Testis (tissue), 2 donors: ENCODE measurements at regions not wholly inside any gene's neighbourhood (a gene's known extent, or its start where the extent isn't known, plus 50 kb on each side); places are given as distances from the start of the nearest gene placed in this dataset.

ENCODE experiments used
- DNase-seq: peaks from one replicate; pipeline ENCODE4 v3.0.0-alpha.2; 2019
- H3K27ac ChIP-seq, 2 donors: fragments of 200-600 bp; sonication (generic); one replicate each; pipeline ENCODE4 v1.5.1; 2019
- H3K27me3 ChIP-seq: fragments of 200-600 bp; sonication (generic); one replicate; pipeline ENCODE4 v1.5.1; 2019
- H3K36me3 ChIP-seq: fragments of 200-600 bp; sonication (generic); one replicate; pipeline ENCODE4 v1.5.1; 2017; ENCODE audit warnings: low read depth; ENCODE audit errors: missing control alignments
- H3K4me1 ChIP-seq: fragments of 200-600 bp; sonication (generic); one replicate; pipeline ENCODE4 v1.5.1; 2019
- H3K4me3 ChIP-seq, 2 donors: fragments of 200-600 bp; sonication (generic); one replicate each; pipeline ENCODE4 v1.5.1; 2017 to 2019
- H3K9me3 ChIP-seq: fragments of 200-600 bp; sonication (generic); one replicate; pipeline ENCODE4 v1.5.1; 2017
- CTCF ChIP-seq, 3 experiments: fragments of 450-650 bp in 2 of 3; fragments of 200-600 bp in 1 of 3; sonication (generic) in 1 of 3; IDR thresholded peaks; one replicate each; pipeline ENCODE4 v1.5.1; 2016 to 2019; ENCODE audit warnings: antibody characterized with exemption in 3 of 3, mild to moderate bottlenecking in 2 of 3, moderate library complexity in 1 of 3
- POLR2A ChIP-seq: fragments of 450-650 bp; IDR thresholded peaks from one replicate; pipeline ENCODE4 v1.6.1; 2017; ENCODE audit warnings: antibody characterized with exemption, mild to moderate bottlenecking, moderate library complexity
- WGBS, 2 donors: methylation state at CpG; one replicate each; pipeline ENCODE4 v1.1.5; 2018; 5-methylcytosine and 5-hydroxymethylcytosine counted together
- intact Hi-C: fragments of 100-400 bp; cut with DNase I; formaldehyde crosslinking; loops from one replicate; pipeline ENCODE4 v1.15.1; 2023; ENCODE audit warnings: low total_unique reads

GRCh38 chr22:49244466-49245420 lies 582.9 kb downstream of the BRD1 start:
- H3K36me3 ChIP-seq, result no peaks in the 10 kb centered on the region
- TF ChIP-seq POLR2A (no peak), CTCF (IDR thresholded peaks at IDR 0.05) (no peak)
- peak; percentile 3 for DNase-seq
- no peaks in the 10 kb centered on the region for H3K9me3 ChIP-seq
- H3K4me1 ChIP-seq, result no peaks in the 10 kb centered on the region
- WGBS, 2 donors, result 93% methylated on average over 14 to 16 of the region's 16 CpGs
- intact Hi-C loops, result no loop called here
- no peaks in the 10 kb centered on the region for H3K27me3 ChIP-seq
- H3K4me3 ChIP-seq, result no peak overlapping the region
- no peak overlapping the region for H3K27ac ChIP-seq

- peak; percentile 7 for DNase-seq
These were observed 583.7 kb downstream of the BRD1 start for GRCh38 chr22:49243965-49244364.

GRCh38 chr22:49243335-49243734 lies 584.3 kb downstream of the BRD1 start:
- H3K36me3 ChIP-seq, result no peaks in the 10 kb centered on the region
- H3K4me3 ChIP-seq, result no peak overlapping the region
- WGBS, 2 donors, result 87 to 92% methylated on average over 5 of the region's 5 CpGs
- no peaks in the 10 kb centered on the region for H3K4me1 ChIP-seq
- TF ChIP-seq POLR2A (no peak), CTCF (IDR thresholded peaks at IDR 0.05) (no peak)
- H3K27ac ChIP-seq, result no peak overlapping the region
- H3K27me3 ChIP-seq, result no peaks in the 10 kb centered on the region
- peak; percentile 0 for DNase-seq
- no peaks in the 10 kb centered on the region for H3K9me3 ChIP-seq
- intact Hi-C loops, result no loop called here

More at GRCh38 chr22:49243965-49244364, 583.7 kb downstream of the BRD1 start:
- no peaks in the 10 kb centered on the region for H3K36me3 ChIP-seq
- intact Hi-C loops, result no loop called here
- H3K9me3 ChIP-seq, result no peaks in the 10 kb centered on the region
- TF ChIP-seq POLR2A, result no peak
- no peak for TF ChIP-seq CTCF (IDR thresholded peaks at IDR 0.05)
- no peak overlapping the region for H3K27ac ChIP-seq
- H3K4me3 ChIP-seq, result no peak overlapping the region
- H3K27me3 ChIP-seq, result no peaks in the 10 kb centered on the region
- WGBS, 2 donors, result 90 to 100% methylated on average over 6 to 7 of the region's 7 CpGs
- H3K4me1 ChIP-seq, result no peaks in the 10 kb centered on the region

GRCh38 chr22:49242480-49242879 lies 585.2 kb downstream of the BRD1 start:
- WGBS, 2 donors, result 91 to 95% methylated on average over 2 to 3 of the region's 3 CpGs
- H3K4me3 ChIP-seq, result no peak overlapping the region
- TF ChIP-seq CTCF (IDR thresholded peaks at IDR 0.05) (no peak), POLR2A (no peak)
- H3K4me1 ChIP-seq, result no peaks in the 10 kb centered on the region
- intact Hi-C loops, result no loop called here
- H3K27me3 ChIP-seq, result no peaks in the 10 kb centered on the region
- no peaks in the 10 kb centered on the region for H3K36me3 ChIP-seq
- DNase-seq, result peak; percentile 2
- no peak overlapping the region for H3K27ac ChIP-seq
- H3K9me3 ChIP-seq, result no peaks in the 10 kb centered on the region
